Rectal smooth muscle tissue (tissue), 1 donor: ENCODE measurements at regions not wholly inside any gene's neighbourhood (a gene's known extent, or its start where the extent isn't known, plus 50 kb on each side); places are given as distances from the start of the nearest gene placed in this dataset.

Experiments used
- H3K27ac ChIP-seq: one replicate; pipeline ENCODE4 v1.7.0; 2013; ENCODE audit warnings: low read depth, low read length, inconsistent platforms
- H3K27me3 ChIP-seq: one replicate; pipeline ENCODE4 v1.7.0; 2013; ENCODE audit warnings: low read length; ENCODE audit not compliant: control insufficient read depth, insufficient read depth
- H3K36me3 ChIP-seq: one replicate; pipeline ENCODE4 v1.7.0; 2013; ENCODE audit warnings: low read length; ENCODE audit not compliant: control insufficient read depth, insufficient read depth
- H3K4me1 ChIP-seq: one replicate; pipeline ENCODE4 v1.7.0; 2013; ENCODE audit warnings: low read length; ENCODE audit not compliant: control insufficient read depth, insufficient read depth
- H3K4me3 ChIP-seq: one replicate; pipeline ENCODE4 v1.7.0; 2013; ENCODE audit warnings: low read length
- H3K9ac ChIP-seq: one replicate; pipeline ENCODE4 v1.7.0; 2013; ENCODE audit warnings: low read length

DNA sequence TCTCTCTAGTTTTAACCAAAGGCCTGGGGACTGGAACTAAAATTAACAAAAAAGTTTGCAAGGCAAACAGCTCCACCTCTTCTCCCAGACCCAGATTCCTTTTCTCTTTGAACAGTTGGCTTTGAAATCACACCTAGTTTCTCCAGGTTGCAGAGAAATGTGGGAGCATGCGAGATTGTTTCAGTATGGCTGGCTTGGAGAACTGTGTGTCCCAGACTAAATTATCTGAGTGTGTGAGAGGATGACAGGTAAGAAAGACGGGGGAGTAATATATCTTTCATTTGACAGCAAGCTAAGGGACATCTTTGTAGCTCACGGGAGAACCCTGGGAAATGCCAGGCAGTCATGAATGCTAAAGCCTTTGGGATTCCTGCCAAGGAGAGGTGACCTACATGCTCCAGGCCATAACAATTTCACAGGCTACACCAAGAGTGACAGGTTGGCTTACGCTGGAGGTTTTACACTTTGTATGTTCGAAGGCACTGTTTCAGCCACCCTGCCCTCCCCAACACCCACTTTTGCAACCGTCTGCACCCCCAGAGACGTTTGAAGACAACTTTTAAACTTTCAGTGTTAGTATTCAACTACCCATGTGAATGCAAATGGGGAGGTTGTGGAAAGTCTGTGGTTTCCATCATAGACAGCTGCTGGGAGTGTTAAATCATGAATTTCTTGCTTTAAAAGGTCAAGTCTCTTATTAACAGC, 109.3 kb upstream of the SNX19 start:
- H3K4me1 ChIP-seq: no peaks in the 10 kb centered on the region
- H3K27ac ChIP-seq: no peak overlapping the region
- H3K9ac ChIP-seq: no peak overlapping the region
- H3K27me3 ChIP-seq: no peaks in the 10 kb centered on the region
- no peaks in the 10 kb centered on the region for H3K36me3 ChIP-seq
- no peak overlapping the region for H3K4me3 ChIP-seq

DNA sequence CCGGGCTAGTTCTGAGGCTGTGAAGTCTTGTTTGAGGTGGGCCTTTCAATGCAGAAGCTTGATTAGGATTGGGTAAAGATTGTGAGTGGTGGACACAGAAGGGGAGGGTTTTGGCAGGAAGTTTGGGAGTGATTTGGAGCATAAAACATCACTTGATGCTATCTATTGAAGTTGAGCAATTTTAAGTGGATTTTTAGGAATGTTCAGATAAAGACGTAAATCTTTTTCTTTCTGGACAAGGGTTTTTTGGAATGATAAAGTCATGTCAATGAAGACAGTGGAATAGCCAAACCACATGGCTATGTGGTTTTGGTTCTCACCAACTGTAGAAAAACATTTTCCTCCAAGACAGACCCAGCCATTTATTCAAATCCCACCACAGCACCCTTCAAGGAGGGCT, 111.2 kb upstream of the SNX19 start:
- Histone ChIP-seq H3K36me3 (no peaks in the 10 kb centered on the region), H3K27ac (no peak overlapping the region), H3K9ac (no peak overlapping the region), H3K4me1 (no peaks in the 10 kb centered on the region), H3K4me3 (no peak overlapping the region), H3K27me3 (no peaks in the 10 kb centered on the region)

DNA sequence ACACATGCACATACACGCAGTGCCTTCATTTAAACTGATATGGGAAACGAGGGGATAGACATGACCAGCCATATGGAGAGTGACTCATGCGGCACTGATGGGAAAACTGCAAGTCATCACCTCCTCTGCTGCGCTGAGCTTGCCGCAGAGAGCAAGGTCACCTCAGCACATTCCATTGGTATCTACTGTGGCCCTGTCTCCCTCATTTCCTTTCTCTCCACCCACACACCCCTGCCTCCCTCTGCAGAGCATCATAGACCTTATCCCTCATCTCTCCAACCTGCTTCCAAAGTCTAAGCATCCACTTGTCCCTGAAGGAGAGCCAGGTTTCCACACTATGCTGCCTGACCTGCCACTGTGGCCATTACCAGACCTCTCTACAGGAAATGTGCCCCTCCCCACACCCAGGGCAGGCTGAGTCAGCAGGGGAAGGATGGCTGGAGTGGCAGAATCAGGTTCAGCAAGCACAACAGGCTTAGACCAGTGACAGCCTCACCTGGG, 116.9 kb upstream of the SNX19 start:
- H3K27me3 ChIP-seq: no peaks in the 10 kb centered on the region
- no peaks in the 10 kb centered on the region for H3K36me3 ChIP-seq
- H3K4me3 ChIP-seq: no peak overlapping the region
- no peak overlapping the region for H3K9ac ChIP-seq
- no peaks in the 10 kb centered on the region for H3K4me1 ChIP-seq
- H3K27ac ChIP-seq: no peak overlapping the region

DNA sequence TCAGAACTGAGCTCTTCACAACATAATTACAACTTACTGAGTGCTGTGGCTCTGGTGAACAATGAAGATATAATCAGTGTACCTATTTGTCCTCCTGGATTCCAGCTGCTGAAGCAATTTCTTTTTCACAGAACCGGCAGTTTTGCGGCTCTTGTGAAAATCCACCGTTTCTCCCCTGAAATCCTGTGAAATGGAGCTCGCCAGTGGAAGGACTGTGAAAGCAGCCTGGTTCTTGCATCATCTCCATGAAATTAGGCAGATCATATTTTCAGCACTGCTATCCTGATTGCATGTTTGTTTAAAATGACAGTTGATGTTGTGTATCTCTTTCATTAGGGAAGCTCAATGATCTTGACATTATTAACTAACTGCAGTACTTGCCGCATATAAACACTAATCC, 120.2 kb upstream of the SNX19 start:
- no peak overlapping the region for H3K27ac ChIP-seq
- H3K9ac ChIP-seq: no peak overlapping the region
- no peaks in the 10 kb centered on the region for H3K36me3 ChIP-seq
- no peaks in the 10 kb centered on the region for H3K27me3 ChIP-seq
- H3K4me3 ChIP-seq: no peak overlapping the region
- H3K4me1 ChIP-seq: no peaks in the 10 kb centered on the region

DNA sequence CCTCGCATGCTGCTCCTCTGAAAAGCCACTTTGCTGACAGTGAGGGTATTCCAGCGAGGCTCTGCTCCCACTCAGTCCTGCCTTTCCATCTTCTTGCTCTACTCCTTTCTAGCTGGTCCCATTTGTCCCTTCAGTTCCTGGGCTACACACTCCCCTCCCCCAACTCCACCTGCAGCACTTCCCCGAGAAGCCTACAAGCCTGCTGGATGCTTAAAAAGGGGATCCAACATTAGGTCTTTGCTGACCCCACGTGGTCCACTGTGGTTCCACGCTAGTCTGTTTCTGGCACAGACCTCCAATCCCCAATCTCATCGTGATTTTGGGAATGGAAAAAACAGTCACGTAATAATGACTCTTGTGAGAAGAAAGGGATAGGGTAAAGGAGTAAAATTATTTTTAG, 121.6 kb upstream of the SNX19 start:
- Histone ChIP-seq H3K4me3 (no peak overlapping the region), H3K36me3 (no peaks in the 10 kb centered on the region), H3K9ac (no peak overlapping the region), H3K27me3 (no peaks in the 10 kb centered on the region), H3K27ac (no peak overlapping the region), H3K4me1 (no peaks in the 10 kb centered on the region)

DNA sequence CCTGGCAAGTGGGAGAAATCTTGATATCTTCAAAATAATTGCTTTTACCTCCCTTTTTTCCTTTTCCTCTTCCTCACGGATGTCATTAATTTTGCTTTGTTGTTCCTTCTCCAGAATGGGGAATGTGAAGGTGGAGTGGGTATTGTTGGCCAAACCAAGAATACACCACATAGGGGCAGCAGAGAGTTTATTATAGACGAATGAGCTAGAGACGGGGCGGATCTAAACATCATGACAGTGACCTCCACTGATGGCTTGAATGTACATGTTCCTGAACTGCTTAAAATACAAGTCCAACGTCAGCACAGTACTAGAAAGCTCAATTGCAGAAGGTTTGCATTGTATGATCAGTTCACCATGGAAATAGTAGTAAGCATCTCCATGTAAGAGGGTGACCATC, 122.3 kb upstream of the SNX19 start:
- no peaks in the 10 kb centered on the region for H3K27me3 ChIP-seq
- H3K27ac ChIP-seq: no peak overlapping the region
- no peaks in the 10 kb centered on the region for H3K4me1 ChIP-seq

DNA sequence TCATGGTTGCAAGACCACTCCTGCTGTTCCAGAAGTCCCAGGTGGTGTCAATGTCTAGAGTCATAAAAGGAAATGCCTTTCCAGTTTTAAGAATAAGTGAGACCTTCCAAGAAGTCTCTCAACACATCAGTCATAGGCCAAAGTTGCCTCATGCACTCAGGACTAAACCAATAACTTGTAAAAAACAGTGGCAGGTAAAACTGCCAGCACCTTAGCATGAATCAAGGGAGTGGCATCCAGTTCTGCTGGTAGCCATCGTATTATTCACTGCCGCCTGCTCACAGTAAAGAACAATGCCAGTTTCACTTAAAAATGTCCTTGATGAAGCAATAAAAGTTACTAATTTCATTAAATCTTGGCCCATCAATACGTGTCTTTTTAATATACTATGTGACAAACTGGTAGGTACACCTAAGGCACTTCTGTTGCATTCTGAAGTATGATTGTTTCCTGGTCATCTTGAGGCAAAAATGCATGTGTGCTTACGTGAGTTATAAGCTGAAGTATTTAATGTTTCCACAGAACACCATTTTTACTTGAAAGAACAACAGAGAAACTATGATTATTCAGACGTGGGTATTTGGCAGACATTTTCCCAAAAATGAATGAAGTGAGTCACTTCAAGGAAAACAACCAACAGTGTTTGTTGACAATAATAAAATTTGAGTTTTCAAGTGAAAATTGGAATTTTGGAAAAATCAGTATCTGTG, 125.2 kb upstream of the SNX19 start:
- H3K4me1 ChIP-seq: no peaks in the 10 kb centered on the region
- no peak overlapping the region for H3K9ac ChIP-seq
- H3K36me3 ChIP-seq: no peaks in the 10 kb centered on the region
- no peak overlapping the region for H3K27ac ChIP-seq
- no peak overlapping the region for H3K4me3 ChIP-seq
- no peaks in the 10 kb centered on the region for H3K27me3 ChIP-seq

More for the DNA sequence above, 122.3 kb upstream of the SNX19 start:
- Histone ChIP-seq H3K9ac (no peak overlapping the region), H3K36me3 (no peaks in the 10 kb centered on the region), H3K4me3 (no peak overlapping the region)

DNA sequence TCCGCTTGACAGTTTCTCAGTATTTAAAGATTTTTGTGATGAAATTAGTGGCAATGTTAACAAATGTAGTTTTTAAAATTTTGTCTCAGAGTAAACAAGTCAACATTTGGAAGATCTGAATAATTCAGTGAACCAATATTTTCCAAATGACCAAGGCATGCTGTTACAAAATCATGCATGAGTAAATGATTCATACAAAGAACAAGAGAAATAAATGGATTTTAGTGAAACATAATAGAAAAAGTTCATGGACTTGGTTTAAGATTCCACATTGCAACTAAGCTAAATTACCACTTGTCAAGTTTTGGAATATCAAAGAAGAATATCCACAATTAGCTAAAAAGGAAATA, 125.7 kb upstream of the SNX19 start:
- H3K27ac ChIP-seq: no peak overlapping the region
- H3K27me3 ChIP-seq: no peaks in the 10 kb centered on the region
- H3K4me3 ChIP-seq: no peak overlapping the region
- H3K36me3 ChIP-seq: no peaks in the 10 kb centered on the region
- H3K9ac ChIP-seq: no peak overlapping the region
- no peaks in the 10 kb centered on the region for H3K4me1 ChIP-seq

DNA sequence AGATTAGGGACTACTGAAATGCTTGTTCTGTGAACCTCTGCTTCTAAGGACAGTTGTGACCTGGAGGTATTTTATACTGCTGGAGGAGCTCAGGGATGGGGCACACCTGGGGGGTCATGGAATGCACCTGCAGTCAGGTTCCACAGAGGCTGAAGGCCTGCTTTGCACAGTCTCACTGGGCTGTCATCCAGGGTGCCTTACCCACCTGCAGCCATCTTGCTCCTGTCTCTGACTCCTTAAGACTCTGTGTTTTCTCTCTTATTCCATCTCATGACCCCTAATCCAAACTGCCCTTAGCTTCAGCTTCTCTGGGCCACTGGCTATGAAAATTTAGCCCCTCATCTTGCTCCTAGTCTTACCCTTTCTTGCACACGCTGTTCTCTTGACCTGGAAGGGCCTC, 127.0 kb upstream of the SNX19 start:
- Histone ChIP-seq H3K27ac (no peak overlapping the region), H3K36me3 (no peaks in the 10 kb centered on the region), H3K9ac (no peak overlapping the region), H3K27me3 (no peaks in the 10 kb centered on the region), H3K4me1 (no peaks in the 10 kb centered on the region), H3K4me3 (no peak overlapping the region)

DNA sequence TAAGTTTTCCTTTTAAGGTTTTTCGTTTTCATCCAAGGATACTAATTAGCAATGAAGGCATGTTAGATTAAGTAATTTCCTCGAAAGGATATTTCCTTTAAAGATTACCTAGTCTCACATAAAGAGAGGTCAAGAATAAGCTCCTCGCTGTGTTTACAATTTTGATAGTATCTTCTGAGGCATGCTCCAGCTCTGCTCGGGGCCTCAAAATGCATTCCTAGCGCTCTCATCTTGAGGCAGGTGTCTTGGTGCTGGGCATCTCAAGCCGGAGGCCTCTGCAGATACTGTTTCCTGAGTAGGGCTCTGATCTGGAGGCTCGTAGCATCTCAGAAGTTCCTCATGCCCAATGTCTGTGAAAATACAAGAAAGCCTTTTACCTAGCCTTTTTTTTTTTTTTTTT, 128.6 kb upstream of the SNX19 start:
- H3K9ac ChIP-seq: no peak overlapping the region

DNA sequence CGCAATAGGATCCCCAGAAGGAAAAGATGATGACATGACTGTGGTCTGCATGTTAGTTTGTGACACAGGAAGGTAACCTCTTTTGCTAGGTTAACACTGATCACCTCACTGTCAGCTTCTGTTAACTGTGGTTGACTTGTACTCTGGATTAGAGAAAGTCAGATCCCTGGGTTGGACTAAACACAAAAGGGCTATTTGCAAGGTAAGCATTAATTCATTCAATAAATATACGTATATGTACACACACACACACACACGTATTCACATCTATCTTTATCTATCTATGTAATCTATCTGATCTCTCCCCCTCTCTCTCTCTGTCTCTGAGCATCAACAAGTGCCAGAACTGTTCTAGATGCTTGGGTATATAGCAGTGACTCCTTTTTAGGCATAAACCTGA, 136.1 kb upstream of the SNX19 start:
- H3K9ac ChIP-seq: no peak overlapping the region
- no peaks in the 10 kb centered on the region for H3K27me3 ChIP-seq
- H3K4me3 ChIP-seq: no peak overlapping the region
- H3K36me3 ChIP-seq: no peaks in the 10 kb centered on the region
- H3K4me1 ChIP-seq: no peaks in the 10 kb centered on the region
- no peak overlapping the region for H3K27ac ChIP-seq

More for the DNA sequence above, 128.6 kb upstream of the SNX19 start:
- no peak overlapping the region for H3K27ac ChIP-seq
- no peaks in the 10 kb centered on the region for H3K36me3 ChIP-seq
- no peaks in the 10 kb centered on the region for H3K27me3 ChIP-seq
- no peaks in the 10 kb centered on the region for H3K4me1 ChIP-seq
- H3K4me3 ChIP-seq: no peak overlapping the region

DNA sequence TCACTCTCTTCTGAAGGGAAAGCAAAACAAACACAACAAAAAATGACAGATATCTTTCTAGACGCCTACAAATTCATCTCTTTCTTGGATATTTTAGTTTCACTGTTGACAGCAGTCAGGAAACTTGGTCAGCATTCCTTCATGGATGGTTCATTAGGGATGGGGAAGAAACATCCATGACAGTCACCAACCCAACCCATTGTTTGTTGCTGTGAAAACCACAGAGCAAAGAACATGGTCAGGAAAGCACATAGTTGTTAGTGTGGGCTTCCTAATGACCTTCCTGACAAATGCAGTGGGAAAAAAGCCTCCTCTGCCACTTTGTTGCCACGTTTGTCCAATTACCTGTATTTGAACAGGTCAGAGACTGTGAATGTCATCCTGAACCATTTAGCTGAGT, 139.8 kb upstream of the SNX19 start:
- Histone ChIP-seq H3K4me1 (no peaks in the 10 kb centered on the region), H3K4me3 (no peak overlapping the region), H3K27ac (no peak overlapping the region), H3K27me3 (no peaks in the 10 kb centered on the region), H3K36me3 (no peaks in the 10 kb centered on the region), H3K9ac (no peak overlapping the region)

DNA sequence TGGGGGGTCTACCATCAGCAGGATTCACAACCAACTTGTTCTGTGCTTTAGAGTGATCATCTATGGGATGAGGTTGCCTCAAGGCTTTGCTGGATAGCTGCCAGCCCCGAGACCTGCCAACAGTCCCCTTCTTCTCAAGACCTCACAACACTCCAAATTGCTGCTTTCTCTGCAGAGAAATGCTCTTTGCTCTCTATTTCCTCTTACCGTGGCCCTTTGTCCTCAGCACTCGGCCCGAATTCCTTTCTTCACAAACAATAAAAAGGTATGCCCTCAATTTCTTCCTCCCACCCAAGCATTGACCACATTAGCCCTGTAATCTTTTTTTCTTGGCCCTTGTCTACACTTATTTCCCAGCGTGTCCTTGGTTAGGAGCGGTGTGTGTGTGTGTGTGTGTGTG, 147.4 kb upstream of the SNX19 start:
- Histone ChIP-seq H3K27me3 (no peaks in the 10 kb centered on the region), H3K27ac (no peak overlapping the region), H3K4me3 (no peak overlapping the region), H3K4me1 (no peaks in the 10 kb centered on the region), H3K36me3 (no peaks in the 10 kb centered on the region), H3K9ac (no peak overlapping the region)
